ENCODE measurements at regions not wholly inside any gene's neighbourhood (a gene's known extent, or its start where the extent isn't known, plus 50 kb on each side); places are given as distances from the start of the nearest gene placed in this dataset.
"Not testable (repeated sequence)": the region's sequence is repeated elsewhere in the genome, so short reads cannot be mapped to it uniquely, and the experiment has no call there.

DNA sequence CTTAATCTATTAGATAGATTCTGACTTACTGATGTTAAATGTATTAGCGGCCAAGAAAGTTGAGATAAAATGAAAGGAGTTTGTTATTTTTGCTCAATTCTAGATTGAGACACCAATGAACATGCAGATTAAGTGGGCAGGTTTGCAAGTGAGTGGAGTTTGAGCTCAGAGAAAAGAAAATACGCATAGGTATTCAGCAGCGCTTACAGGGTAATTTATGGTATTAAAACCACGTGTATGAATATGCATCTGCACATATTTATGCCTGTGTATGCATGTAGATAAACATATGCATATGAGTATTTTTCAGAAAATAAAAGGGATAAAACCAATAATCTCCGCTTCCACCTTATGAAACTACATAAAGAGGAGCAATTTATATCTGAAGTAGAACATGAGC lies 1450.1 kb downstream of the RPIA start:
- TF ChIP-seq CTCF (conservative IDR thresholded peaks at IDR 0.05; ENCODE audit: low read depth, low read length); POLR2A (IDR thresholded peaks at IDR 0.05; ENCODE audit: low read depth, low read length); RFX5 (IDR thresholded peaks at IDR 0.05; ENCODE audit: low read depth, low read length); BHLHE40 (IDR thresholded peaks at IDR 0.05; ENCODE audit: low read depth, low read length); RAD21 (IDR thresholded peaks at IDR 0.05; ENCODE audit: low read length): not testable (repeated sequence)
